NCI-H1436 (cell line): ENCODE measurements at regions not wholly inside any gene's neighbourhood (a gene's known extent, or its start where the extent isn't known, plus 50 kb on each side); places are given as distances from the start of the nearest gene placed in this dataset.

ENCODE experiments used
- DNase-seq: peaks from one replicate; lab custom pipeline; 2025; lab: John Stamatoyannopoulos, UW

DNA sequence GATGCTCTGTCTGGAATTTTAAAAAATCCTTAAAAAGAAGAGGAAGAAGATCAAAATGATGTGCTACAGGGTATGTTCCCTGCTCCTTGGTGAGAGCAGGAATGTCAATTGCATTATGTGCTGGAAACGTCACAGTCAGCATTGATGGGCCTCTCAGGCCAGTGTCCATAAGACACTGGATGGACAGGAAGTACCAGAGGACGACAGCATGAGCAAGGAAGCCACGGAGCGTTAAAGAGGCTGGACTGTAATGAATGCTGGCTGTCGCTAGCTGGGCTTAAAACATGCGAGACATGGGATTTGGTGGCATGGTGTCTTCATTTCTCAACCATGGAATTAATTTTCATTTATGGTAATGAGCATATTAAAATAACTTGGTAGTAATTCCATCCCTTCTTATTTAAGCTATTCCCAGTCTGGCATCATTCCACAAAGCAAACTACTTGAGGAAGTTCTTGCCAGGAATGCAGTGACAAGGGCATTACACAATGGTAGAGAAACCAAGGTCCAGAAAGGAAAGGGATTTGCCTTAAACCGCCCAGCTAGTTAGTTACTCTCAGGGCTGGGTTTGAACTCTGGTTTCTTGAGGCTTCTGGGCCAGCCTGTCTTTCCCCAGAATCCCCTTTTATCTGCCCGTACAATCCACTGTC is 166.6 kb upstream of the SOX4 start:
- DNase-seq, result no peak

- DNase-seq, result no peak
Measured at GRCh38 chr6:21429291-21429690, 164.3 kb upstream of the SOX4 start.

- no peak for DNase-seq
Measured at GRCh38 chr6:21431526-21431925, 162.0 kb upstream of the SOX4 start.

GRCh38 chr6:21436625-21437024 is 156.9 kb upstream of the SOX4 start:
- DNase-seq, result no peak

- DNase-seq, result no peak
Measured at GRCh38 chr6:21437581-21437980, 156.0 kb upstream of the SOX4 start.

GRCh38 chr6:21438237-21438985 is 155.1 kb upstream of the SOX4 start:
- DNase-seq, result no peak

GRCh38 chr6:21438986-21439352 is 154.6 kb upstream of the SOX4 start:
- no peak for DNase-seq

GRCh38 chr6:21441386-21441785 is 152.2 kb upstream of the SOX4 start:
- DNase-seq, result no peak

- DNase-seq, result no peak
Measured at GRCh38 chr6:21442874-21443273, 150.7 kb upstream of the SOX4 start.

DNA sequence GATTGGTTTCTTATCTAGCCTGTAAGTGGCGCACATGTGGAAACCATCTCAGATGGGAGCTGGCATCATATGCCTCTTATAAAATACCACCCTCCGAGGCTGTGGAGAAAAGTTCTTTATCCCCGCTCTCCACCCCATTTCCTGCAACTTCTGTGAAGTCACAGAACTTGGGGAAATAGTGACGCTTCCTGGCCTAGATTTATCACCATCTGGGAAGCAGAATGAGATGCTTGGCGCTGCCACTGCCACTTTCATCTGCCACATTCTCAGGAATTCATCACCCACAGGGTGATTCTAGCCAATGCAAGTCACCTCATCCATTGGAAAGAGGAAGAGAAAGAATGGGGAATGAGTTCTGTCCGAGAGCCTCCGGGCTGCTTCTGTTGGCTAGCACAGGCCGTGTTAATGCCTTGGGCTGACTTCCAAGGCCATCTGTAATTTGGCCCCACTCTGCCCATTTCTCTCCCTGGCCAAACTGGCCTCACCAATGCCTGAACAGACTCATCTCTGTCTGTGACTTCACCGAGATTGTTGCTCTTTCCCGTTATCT is 148.8 kb upstream of the SOX4 start:
- DNase-seq, result no peak

DNA sequence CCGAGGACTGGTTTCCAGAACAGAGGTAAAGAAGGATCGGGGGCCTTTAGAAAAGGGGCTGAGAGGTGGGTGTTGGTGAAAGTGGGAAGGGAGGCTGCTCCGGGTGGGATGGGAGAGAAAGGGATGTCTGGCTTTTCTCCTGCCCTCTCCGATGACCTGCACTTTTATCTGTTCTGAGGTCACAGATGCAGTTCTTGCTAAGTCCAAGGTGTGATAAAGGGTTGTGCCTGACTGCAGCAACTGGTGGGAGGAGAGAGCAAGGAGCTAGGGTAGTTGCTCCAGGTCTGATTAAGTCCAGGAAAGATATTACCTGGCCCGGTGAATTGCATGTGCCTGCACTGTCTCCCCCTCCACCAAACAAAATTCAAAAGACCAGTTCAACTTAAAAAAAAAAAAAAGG is 145.6 kb upstream of the SOX4 start:
- DNase-seq, result no peak

DNA sequence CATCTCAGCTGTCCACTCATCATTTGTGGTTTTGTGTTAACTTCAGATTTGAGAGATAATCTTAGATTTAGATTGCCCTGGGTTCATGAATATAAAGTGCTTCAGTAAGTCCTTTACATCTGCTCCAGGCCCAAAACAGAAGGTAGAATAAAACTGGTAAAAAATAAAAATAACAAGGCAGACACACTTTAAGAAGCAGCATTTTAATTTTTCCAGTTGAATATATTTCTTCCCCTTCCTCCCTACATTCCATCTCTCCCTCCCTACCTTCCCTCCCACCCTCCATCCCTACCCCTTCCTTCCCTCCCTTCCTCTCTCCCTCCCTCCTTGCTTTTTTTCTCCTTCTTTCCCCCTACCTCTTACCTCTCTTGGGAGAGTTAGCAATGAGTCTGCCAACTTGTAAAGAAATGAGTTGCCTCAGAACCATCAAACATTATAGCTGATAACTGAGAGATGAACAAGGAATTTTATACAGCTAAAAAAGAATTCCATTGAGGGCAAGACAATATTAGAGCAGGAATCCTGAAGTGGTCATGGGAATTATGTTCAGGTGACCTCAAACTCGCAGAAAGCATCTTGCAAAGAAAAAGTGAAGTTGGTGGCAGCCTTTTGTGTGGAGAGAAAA is 145.0 kb upstream of the SOX4 start:
- DNase-seq, result no peak

GRCh38 chr6:21450149-21450548 is 143.4 kb upstream of the SOX4 start:
- no peak for DNase-seq

DNA sequence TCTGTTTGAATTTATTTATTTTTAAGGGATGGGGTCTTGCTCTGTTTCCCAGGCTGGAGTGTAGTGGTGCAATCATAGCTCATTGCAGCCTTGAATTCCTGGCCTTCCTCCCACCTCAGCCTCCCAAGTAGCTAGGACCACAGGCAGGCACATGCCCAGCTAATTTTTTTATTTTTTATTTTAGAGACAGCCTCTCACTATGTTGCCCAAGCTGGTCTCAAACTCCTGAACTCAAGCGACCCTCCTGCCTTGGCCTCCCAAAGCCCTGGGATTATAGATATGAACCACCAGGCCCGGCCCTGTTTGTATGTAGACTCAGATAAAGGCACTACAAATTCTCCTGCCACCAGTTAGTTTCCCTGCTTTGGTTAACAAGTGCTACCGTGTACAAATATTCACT is 142.9 kb upstream of the SOX4 start:
- no peak for DNase-seq

DNA sequence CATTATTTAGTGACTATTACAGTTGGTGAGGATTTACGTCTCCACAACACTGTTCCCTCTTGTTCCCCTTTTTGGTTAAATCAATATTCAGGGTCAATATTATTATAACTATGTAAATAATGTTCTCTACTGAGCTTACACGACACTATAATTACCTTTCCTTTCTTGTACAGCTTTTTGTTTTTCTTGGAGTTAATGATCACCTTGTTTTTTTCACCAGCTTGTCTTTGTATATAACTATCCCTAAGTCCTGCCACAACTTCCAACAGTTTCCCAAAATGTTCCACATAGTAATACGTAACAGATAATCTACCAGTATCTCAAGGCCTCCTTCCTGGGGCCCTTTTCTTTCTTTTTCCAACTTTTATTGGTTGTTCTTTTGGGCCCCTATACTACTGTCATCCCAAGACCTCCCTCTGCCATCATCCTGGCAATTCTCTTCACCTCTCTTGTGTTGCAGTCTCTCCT is 142.0 kb upstream of the SOX4 start:
- no peak for DNase-seq

DNA sequence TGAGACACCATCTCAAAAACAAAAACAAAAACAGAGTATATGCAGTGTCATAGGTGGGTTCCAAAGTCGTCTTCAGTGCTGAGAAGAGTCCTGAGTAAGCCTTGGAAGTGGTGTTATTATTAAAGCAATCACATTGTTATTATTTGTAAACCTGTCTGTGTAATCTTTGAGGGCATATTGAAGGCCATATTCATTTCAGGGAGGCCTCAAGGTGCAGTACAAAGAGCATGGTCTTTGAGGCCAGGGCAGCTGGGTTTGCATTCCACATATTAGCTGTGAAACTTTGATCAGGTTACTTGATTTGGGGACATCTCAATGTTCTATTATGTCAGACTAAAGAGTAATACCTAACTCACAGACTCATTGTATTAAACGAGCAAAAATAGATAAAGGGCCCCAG is 139.3 kb upstream of the SOX4 start:
- no peak for DNase-seq

- DNase-seq, result no peak
Measured at GRCh38 chr6:21455071-21455470, 138.5 kb upstream of the SOX4 start.

DNA sequence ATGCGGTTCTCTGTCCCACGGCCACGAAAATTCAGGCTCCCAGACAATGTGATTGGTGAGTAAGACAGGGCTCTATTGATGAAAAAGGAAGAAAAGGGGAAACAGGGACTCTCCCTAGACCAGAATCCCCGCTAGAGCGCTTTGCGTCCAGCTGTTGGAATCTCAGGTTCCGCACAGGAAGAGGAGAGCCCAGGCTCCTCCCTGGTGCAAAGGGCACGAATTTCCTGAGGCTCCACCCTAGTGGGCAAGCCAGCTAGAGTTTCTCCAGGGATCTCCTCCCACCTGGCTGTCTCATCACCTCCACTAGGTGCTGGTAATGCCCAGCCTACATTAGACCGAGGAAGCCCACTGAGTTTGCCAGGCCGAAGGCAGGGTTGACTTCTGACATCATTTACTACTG is 135.9 kb upstream of the SOX4 start:
- no peak for DNase-seq

GRCh38 chr6:21459641-21460040 is 133.9 kb upstream of the SOX4 start:
- no peak for DNase-seq

DNA sequence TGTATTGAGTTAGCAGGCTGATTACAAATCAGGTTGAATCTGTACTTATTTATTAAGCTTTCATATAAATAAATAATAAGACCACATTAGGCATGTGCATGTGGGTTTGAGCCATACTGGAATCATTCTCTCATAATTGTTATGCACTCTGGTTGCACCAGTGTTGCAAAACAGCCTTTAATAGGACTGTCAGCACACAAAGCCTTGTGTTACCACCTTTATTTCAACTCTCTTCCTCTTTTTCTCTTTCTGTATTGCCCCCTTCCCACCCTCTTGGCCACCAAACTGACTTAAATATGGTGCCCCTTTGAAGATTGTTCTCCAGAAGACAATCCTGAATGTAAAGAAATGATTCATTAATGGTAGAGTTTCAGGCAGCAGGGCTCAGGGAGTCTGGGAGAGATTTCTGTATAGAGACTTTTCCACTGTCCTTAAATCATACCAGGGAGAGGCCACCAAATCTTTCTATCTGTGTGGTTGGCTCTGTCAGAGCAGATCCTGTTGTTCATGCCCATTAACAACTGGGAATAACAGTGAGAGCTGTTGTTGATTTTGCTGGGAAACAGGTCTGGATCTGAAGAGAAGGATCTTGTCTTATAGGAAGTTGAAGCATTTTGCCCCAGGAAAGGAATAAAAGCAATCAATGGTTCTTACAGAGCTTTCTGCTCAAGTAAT is 131.6 kb upstream of the SOX4 start:
- DNase-seq, result no peak

DNA sequence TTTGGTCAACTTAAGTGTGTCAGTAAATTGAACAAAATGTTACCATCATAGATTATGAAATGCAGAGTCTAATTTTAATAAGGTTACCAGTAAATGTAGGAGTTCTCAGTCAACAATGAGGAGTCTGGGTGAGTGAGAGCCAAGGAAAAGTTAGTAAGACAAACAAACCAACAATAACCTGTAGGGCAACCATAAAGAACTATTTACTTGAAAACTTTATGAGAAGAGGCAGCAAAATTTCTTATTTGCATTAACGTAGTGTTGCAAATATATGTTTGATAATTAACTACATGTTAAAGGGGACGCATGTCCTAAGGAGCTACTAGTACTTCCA is 131.1 kb upstream of the SOX4 start:
- no peak for DNase-seq

DNA sequence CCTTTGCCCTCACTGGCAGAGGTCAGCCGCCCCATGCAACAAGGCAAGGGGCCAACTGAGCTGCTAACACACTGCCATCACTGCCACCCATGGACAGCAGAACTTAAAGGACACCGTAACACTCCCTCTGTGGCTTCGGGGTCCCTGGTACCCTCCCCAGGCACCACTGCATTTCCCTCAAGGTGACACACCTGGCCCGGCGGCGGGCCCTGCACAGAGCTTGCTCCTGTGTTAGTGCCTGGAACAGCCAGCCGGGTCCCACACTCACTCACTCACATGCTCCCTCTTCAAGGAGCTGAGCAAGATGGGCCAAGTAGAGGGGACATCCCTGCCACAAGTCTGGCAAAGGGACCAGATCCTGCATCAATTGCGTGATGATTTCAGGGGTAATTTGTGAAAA is 126.5 kb upstream of the SOX4 start:
- DNase-seq, result no peak

DNA sequence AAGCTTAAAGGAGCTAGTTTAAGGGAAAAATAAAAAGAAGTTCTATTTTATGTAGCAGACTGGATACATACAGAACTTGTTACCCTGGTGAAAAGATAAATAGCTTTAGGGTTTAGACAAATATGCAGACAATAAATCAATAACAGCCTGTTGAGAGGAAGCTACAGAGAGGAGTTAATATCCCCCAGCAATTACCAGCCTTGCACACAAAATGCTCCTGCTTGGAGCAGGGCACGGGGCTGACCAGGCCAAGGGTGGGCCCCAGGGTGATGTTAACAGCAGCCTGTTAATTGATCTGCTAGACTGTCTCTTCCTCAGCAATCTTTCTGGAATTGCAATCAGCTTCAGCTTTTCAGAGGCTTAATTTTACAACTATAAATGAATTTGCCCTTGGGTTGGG is 125.1 kb upstream of the SOX4 start:
- DNase-seq, result no peak
